K562 (cell line): ENCODE measurements at regions not wholly inside any gene's neighbourhood (a gene's known extent, or its start where the extent isn't known, plus 50 kb on each side); places are given as distances from the start of the nearest gene placed in this dataset.

ENCODE experiments used
- ATAC-seq: fragments of 200-7000 bp; cut with Tn5 transposase; 3 replicates; pipeline ENCODE4 v1.9.1; 2020; ENCODE audit warnings: moderate library complexity
- BruUV-seq: library from RNA; stranded (reverse); fragments of 400-500 nt; replicated peaks from 2 replicates; lab custom pipeline; 2021; lab: Mats Ljungman, UMichigan
- CTCF ChIA-PET: fragments of 300-600 bp; formaldehyde crosslinking; extraction: SDS; loops from one replicate; lab custom pipeline; 2021; ENCODE audit warnings: low intra/inter-chr PET ratio; lab: Yijun Ruan, JAX
- POLR2A ChIA-PET: fragments of 300-600, 350-650 bp; sonication (Branson Sonifier 250); formaldehyde crosslinking; extraction: SDS; loops from one replicate; lab custom pipeline; 2021; ENCODE audit warnings: antibody characterized with exemption, inconsistent platforms; lab: Yijun Ruan, JAX
- DNase-seq, 4 experiments: peaks; one replicate each; pipeline versions ENCODE4 v3.0.0 to v3.0.0-alpha.2; 2011 to 2018; ENCODE audit warnings: low spot score in 3 of 4, mixed read lengths in 3 of 4; ENCODE audit errors: extremely low read depth in 1 of 4
- FAIRE-seq: peaks from 2 replicates; lab custom pipeline; 2011; peaks lifted over from hg19 to GRCh38; lab: Jason Lieb, UNC
- H2AFZ ChIP-seq: 2 replicates; pipeline ENCODE4 v1.6.0; 2011; ENCODE audit warnings: low read depth, low read length, control low read depth, inconsistent platforms
- H3K27ac ChIP-seq: fragments of 200-600 bp; 3 replicates; pipeline ENCODE4 v1.8.0; 2011; ENCODE audit warnings: low read depth, mild to moderate bottlenecking, control low read depth, inconsistent platforms, low read length, moderate library complexity, mixed read lengths; ENCODE audit errors: extremely low read depth
- H3K27me3 ChIP-seq, 2 experiments: fragments of 300-600 bp in 1 of 2; 2 replicates in 1 of 2; 3 replicates in 1 of 2; pipeline versions ENCODE4 v1.6.0 to v1.8.0; 2011; ENCODE audit warnings: inconsistent platforms in 2 of 2, low read length in 2 of 2, mild to moderate bottlenecking in 1 of 2, mixed read lengths in 1 of 2, moderate library complexity in 1 of 2; ENCODE audit not compliant: control insufficient read depth in 2 of 2, insufficient read depth in 2 of 2
- H3K36me3 ChIP-seq: fragments of 300-600 bp; 3 replicates; pipeline ENCODE4 v1.8.0; 2011; ENCODE audit warnings: mild to moderate bottlenecking, low read length, inconsistent platforms; ENCODE audit not compliant: control insufficient read depth, insufficient read depth
- H3K4me1 ChIP-seq, 2 experiments: fragments of 200-600 bp in 1 of 2; replicated peaks in 1 of 2; 2 replicates in 1 of 2; 3 replicates in 1 of 2; pipeline versions ENCODE4 v1.5.1 to v1.8.0; 2011; ENCODE audit warnings: inconsistent platforms in 2 of 2, low read length in 2 of 2, mild to moderate bottlenecking in 1 of 2, mixed read lengths in 1 of 2, moderate library complexity in 1 of 2; ENCODE audit not compliant: control insufficient read depth in 2 of 2, insufficient read depth in 2 of 2
- H3K4me2 ChIP-seq: 2 replicates; pipeline ENCODE4 v1.6.1; 2011; ENCODE audit warnings: low read length, control low read depth, inconsistent platforms, mixed read lengths; ENCODE audit not compliant: insufficient read depth
- H3K4me3 ChIP-seq: fragments of 200-600 bp; sonication (generic), shearing (Covaris generic); 2 replicates; pipeline ENCODE4 v1.5.1; 2016; ENCODE audit warnings: control low read depth, inconsistent platforms
- H3K79me2 ChIP-seq: fragments of 200-600 bp; 3 replicates; pipeline ENCODE4 v1.8.0; 2011; ENCODE audit warnings: low read length, inconsistent platforms; ENCODE audit not compliant: control insufficient read depth, insufficient read depth
- H3K9ac ChIP-seq, 2 experiments: 2 replicates each; pipeline versions ENCODE4 v1.6.0 to v1.6.1; 2011; ENCODE audit warnings: low read depth in 2 of 2, low read length in 2 of 2, control low read depth in 1 of 2, inconsistent platforms in 1 of 2, mild to moderate bottlenecking in 1 of 2, mixed read lengths in 1 of 2; ENCODE audit not compliant: insufficient read depth in 1 of 2
- H3K9me1 ChIP-seq: one replicate; pipeline ENCODE4 v1.6.0; 2011; ENCODE audit warnings: inconsistent platforms, mild to moderate bottlenecking, low read length, moderate library complexity; ENCODE audit not compliant: control insufficient read depth, insufficient read depth
- H3K9me3 ChIP-seq: replicated peaks from 2 replicates; pipeline ENCODE4 v1.5.1; 2011; ENCODE audit warnings: low read depth, low read length, inconsistent platforms; ENCODE audit not compliant: control insufficient read depth, insufficient read depth
- H4K20me1 ChIP-seq: replicated peaks from 2 replicates; pipeline ENCODE4 v1.6.1; 2011; ENCODE audit warnings: low read length, inconsistent platforms, mixed read lengths; ENCODE audit not compliant: control insufficient read depth, insufficient read depth
- PYGO2 ChIP-seq: fragments of 450-650 bp; IDR thresholded peaks from 2 replicates; pipeline ENCODE4 v1.6.1; 2016; ENCODE audit warnings: mild to moderate bottlenecking, missing genetic modification characterization, moderate library complexity, missing compliant biosample characterization
- ZNF133 ChIP-seq: fragments of 250-450 bp; sonication (Bioruptor Pico); IDR thresholded peaks from 2 replicates; pipeline ENCODE4 v1.4.0; 2020; ENCODE audit warnings: mild to moderate bottlenecking
- ZNF76 ChIP-seq: fragments of 250-450 bp; sonication (Bioruptor Pico); IDR thresholded peaks from 2 replicates; pipeline ENCODE4 v1.4.0; 2020; ENCODE audit warnings: mild to moderate bottlenecking, moderate library complexity, borderline replicate concordance
- WGBS: fragments of 100-300 bp; shearing (Covaris generic); methylation state at CpG from one replicate; pipeline ENCODE4 v1.1.6; 2016; ENCODE audit warnings: low coverage, mixed read lengths; ENCODE audit not compliant: insufficient coverage; ENCODE audit errors: missing lambda C conversion rate; 5-methylcytosine and 5-hydroxymethylcytosine counted together
- in situ Hi-C: fragments of 300-500 bp; cut with MboI; formaldehyde crosslinking; loops from 4 replicates; pipeline ENCODE4 v1.15.0; 2018; ENCODE audit warnings: inconsistent platforms, mixed read lengths
- intact Hi-C: fragments of 100-400 bp; cut with micrococcal nuclease; formaldehyde crosslinking; loops from 2 replicates; pipeline ENCODE4 v1.14.2; 2022
- TF ChIP-seq, protein P1 (sequence below): sonication (generic); formaldehyde crosslinking; IDR thresholded peaks from 2 replicates; pipeline ENCODE4 v1.8.1; 2023; ENCODE audit warnings: mild to moderate bottlenecking, missing genetic modification reagents
- TF ChIP-seq, protein P2 (sequence below): fragments of 450-650 bp; IDR thresholded peaks from 2 replicates; pipeline ENCODE4 v1.7.1; 2018; ENCODE audit warnings: mild to moderate bottlenecking, low read depth; ENCODE audit not compliant: partially characterized antibody
- TF ChIP-seq, protein P3 (sequence below): fragments of 250-450 bp; sonication (Bioruptor Pico); IDR thresholded peaks from 2 replicates; pipeline ENCODE4 v1.8.0; 2022; ENCODE audit warnings: moderate library complexity, mild to moderate bottlenecking, inconsistent platforms
- TF ChIP-seq, protein P4 (sequence below), 2 experiments: fragments of 450-650 bp in 1 of 2; sonication (generic) in 1 of 2; formaldehyde crosslinking in 1 of 2; IDR thresholded peaks in 1 of 2; conservative IDR thresholded peaks in 1 of 2; 2 replicates each; pipeline versions ENCODE4 v1.6.1 to v1.8.1; 2016 to 2023; ENCODE audit warnings: mild to moderate bottlenecking in 2 of 2, moderate library complexity in 2 of 2, inconsistent platforms in 1 of 2, missing genetic modification reagents in 1 of 2

DNA sequence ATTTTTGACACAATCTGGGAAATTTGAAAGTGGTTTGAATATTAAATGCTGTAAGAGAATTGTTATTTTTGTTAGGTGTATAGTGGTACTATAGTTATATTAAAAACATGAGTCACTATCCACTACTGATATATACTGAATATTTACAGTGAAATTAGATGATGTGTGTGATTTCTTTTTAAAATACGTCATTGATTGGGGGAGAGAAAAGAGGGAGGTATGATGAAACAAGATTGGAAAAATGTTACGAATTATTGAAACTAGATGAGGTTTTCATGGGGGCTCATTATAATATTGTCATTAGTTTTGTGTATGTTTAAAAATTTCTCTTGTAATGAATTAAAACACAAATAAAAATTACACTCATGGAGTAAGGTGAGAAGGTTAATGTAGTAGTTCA is 571.4 kb downstream of the HTR7 start:
- FAIRE-seq: no peak
- in situ Hi-C loops: no loop called here
- CTCF ChIA-PET: no interaction called here

More for the DNA sequence above, 571.4 kb downstream of the HTR7 start:
- Histone ChIP-seq H4K20me1 (no peaks in the 10 kb centered on the region), H3K27ac (no peak overlapping the region), H3K9me3 (no peaks in the 10 kb centered on the region), H3K27me3 (no peaks in the 10 kb centered on the region), H2AFZ (no peak overlapping the region), H3K9me1 (no peaks in the 10 kb centered on the region), H3K4me3 (no peak overlapping the region), H3K4me2 (no peak overlapping the region), H3K36me3 (no peaks in the 10 kb centered on the region), H3K9ac (no peak overlapping the region), H3K79me2 (no peaks in the 10 kb centered on the region), H3K4me1 (no peaks in the 10 kb centered on the region)
- ATAC-seq (no peak), DNase-seq (no peak)
- intact Hi-C loops: no loop called here
- POLR2A ChIA-PET: no interaction called here
- WGBS: 0% methylated on average over 1 of the region's 2 CpGs
- TF ChIP-seq, protein P1, sequence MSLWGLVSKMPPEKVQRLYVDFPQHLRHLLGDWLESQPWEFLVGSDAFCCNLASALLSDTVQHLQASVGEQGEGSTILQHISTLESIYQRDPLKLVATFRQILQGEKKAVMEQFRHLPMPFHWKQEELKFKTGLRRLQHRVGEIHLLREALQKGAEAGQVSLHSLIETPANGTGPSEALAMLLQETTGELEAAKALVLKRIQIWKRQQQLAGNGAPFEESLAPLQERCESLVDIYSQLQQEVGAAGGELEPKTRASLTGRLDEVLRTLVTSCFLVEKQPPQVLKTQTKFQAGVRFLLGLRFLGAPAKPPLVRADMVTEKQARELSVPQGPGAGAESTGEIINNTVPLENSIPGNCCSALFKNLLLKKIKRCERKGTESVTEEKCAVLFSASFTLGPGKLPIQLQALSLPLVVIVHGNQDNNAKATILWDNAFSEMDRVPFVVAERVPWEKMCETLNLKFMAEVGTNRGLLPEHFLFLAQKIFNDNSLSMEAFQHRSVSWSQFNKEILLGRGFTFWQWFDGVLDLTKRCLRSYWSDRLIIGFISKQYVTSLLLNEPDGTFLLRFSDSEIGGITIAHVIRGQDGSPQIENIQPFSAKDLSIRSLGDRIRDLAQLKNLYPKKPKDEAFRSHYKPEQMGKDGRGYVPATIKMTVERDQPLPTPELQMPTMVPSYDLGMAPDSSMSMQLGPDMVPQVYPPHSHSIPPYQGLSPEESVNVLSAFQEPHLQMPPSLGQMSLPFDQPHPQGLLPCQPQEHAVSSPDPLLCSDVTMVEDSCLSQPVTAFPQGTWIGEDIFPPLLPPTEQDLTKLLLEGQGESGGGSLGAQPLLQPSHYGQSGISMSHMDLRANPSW (CRISPR knock-in tag): no peak
- TF ChIP-seq ZNF76 (CRISPR knock-in tag): no peak
- TF ChIP-seq PYGO2: no peak
- TF ChIP-seq, protein P2, sequence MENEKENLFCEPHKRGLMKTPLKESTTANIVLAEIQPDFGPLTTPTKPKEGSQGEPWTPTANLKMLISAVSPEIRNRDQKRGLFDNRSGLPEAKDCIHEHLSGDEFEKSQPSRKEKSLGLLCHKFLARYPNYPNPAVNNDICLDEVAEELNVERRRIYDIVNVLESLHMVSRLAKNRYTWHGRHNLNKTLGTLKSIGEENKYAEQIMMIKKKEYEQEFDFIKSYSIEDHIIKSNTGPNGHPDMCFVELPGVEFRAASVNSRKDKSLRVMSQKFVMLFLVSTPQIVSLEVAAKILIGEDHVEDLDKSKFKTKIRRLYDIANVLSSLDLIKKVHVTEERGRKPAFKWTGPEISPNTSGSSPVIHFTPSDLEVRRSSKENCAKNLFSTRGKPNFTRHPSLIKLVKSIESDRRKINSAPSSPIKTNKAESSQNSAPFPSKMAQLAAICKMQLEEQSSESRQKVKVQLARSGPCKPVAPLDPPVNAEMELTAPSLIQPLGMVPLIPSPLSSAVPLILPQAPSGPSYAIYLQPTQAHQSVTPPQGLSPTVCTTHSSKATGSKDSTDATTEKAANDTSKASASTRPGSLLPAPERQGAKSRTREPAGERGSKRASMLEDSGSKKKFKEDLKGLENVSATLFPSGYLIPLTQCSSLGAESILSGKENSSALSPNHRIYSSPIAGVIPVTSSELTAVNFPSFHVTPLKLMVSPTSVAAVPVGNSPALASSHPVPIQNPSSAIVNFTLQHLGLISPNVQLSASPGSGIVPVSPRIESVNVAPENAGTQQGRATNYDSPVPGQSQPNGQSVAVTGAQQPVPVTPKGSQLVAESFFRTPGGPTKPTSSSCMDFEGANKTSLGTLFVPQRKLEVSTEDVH: no peak
- TF ChIP-seq ZNF133 (CRISPR knock-in tag): no peak
- TF ChIP-seq, protein P3, sequence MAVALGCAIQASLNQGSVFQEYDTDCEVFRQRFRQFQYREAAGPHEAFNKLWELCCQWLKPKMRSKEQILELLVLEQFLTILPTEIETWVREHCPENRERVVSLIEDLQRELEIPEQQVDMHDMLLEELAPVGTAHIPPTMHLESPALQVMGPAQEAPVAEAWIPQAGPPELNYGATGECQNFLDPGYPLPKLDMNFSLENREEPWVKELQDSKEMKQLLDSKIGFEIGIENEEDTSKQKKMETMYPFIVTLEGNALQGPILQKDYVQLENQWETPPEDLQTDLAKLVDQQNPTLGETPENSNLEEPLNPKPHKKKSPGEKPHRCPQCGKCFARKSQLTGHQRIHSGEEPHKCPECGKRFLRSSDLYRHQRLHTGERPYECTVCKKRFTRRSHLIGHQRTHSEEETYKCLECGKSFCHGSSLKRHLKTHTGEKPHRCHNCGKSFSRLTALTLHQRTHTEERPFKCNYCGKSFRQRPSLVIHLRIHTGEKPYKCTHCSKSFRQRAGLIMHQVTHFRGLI (CRISPR knock-in tag): no peak
- TF ChIP-seq, protein P4, sequence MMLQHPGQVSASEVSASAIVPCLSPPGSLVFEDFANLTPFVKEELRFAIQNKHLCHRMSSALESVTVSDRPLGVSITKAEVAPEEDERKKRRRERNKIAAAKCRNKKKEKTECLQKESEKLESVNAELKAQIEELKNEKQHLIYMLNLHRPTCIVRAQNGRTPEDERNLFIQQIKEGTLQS (IDR thresholded peaks at IDR 0.05): no peak
- TF ChIP-seq, protein P4 (CRISPR knock-in tag; conservative IDR thresholded peaks at IDR 0.05): no peak
- no TSS peak for BruUV-seq
